G401.6 (cell line): ENCODE measurements at regions not wholly inside any gene's neighbourhood (a gene's known extent, or its start where the extent isn't known, plus 50 kb on each side); places are given as distances from the start of the nearest gene placed in this dataset.
"Not testable (repeated sequence)": the region's sequence is repeated elsewhere in the genome, so short reads cannot be mapped to it uniquely, and the experiment has no call there.

ENCODE experiments used
- FAIRE-seq: peaks from 2 replicates; lab custom pipeline; 2012; peaks lifted over from hg19 to GRCh38; lab: Jason Lieb, UNC

DNA sequence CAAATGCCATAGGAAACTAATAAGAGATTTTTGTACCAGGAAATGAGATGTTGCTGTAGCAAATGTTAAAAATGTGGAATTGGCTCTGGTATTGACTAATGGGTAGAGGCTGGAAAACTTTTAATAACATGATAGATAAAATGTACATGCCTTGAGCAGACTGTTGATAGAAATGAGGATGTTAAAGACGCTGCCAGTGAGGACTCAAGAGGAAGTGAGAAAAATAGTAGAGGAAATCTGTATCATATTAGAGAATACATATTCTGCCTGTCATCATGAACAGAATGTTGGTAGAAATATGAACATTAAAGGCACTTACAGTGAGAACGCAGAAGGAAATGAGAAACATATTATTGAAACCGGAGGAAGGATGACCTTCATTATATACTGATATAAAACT is 577.2 kb upstream of the HTR2C start:
- FAIRE-seq, result no peak

DNA sequence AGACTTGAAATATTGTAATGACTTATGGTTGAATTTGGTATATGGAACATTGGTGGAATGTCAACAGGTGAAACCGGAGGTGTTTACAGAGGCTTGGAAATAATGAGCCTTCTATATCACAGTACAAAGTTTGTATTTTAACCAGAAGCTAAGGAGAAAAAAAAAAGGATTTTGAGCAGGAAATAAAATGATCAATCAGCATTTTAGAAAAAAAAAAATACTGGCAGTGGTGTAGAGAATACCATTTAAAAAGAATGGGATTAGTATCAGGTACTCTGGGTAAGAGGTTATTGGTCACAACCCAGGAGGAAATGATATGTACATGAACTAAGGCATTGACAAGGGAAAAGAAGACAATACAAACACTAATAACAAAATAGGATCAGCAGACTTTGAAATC is 587.1 kb upstream of the HTR2C start:
- FAIRE-seq, result no peak

DNA sequence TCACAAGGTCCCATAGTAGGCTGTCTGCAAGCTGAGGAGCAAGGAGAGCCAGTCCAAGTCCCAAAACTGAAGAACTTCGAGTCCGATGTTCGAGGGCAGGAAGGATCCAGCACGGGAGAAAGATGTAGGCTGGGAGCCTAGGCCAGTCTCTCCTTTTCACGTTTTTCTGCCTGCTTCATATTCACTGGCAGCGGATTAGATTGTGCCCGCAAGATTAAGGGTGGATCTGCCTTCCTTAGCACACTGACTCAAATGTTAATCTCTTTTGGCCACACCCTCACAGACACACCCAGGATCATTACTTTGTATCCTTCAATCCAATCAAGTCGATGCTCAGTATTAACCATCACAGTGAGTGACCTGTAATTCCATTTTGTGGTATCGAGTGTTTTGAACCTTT is 592.2 kb upstream of the HTR2C start:
- FAIRE-seq, result not testable (repeated sequence)

DNA sequence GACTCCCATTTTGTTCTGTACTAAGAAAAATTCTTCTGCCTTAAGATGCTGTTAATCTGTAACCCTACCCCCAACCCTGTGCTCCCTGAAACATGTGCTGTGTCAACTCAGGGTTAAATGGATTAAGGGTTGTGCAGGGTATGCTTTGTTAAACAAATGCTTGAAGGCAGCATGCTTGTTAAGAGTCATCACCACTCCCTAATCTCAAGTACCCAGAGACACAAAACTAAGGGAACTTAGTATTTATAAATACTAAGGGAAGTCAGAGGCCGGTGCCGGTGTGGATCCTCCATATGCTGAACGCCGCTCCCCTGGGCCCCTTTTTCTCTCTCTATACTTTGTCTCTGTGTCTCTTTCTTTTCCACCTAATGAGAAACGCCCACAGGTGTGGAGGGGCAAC is 593.2 kb upstream of the HTR2C start:
- not testable (repeated sequence) for FAIRE-seq

- FAIRE-seq, result not testable (repeated sequence)
Measured at GRCh38 chrX:113988315-113988935, 595.5 kb upstream of the HTR2C start.

- no peak for FAIRE-seq
Measured at GRCh38 chrX:113986427-113986826, 597.5 kb upstream of the HTR2C start.

- no peak for FAIRE-seq
Measured at GRCh38 chrX:113982766-113983165, 601.1 kb upstream of the HTR2C start.

GRCh38 chrX:113980953-113981352 is 602.9 kb upstream of the HTR2C start:
- no peak for FAIRE-seq

- no peak for FAIRE-seq
Measured at GRCh38 chrX:113977887-113978286, 606.0 kb upstream of the HTR2C start.

DNA sequence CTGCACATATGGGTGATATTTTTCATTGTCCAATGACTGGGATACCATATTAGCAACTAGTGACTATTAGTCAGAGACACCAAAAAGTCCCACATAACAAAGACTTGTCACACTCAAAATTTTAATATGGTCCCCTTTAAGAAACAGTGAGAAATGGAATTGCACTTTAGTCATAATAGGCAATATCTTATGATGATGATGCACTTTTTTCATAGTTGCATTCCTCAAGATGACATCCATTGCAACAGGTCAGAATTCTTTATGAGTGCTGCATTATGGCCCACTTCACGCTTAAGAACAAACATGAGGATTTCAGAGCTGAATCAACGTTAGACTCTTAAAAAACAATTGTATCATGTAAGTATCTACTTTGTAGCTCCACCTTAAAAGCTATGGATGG is 608.4 kb upstream of the HTR2C start:
- FAIRE-seq, result no peak

GRCh38 chrX:113974881-113975280 is 609.0 kb upstream of the HTR2C start:
- no peak for FAIRE-seq

DNA sequence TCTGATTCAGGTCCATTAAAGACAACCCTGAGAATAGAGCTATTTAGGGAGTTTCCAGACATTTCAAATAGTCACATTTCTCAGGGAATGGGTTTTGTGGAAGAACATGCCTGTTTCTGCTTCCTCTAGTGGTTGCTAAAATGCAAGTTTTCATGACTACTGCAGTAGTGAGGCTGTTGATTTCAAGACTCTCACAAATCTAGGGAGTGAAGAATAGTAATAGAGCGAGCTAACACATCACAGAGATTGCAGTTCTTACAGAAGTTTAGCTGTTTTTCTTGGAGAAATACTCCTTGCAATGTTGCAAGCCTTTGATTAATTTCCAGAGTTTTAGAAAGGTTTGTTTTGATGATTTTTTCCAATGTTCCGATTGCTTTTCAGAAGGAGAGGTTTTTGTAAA is 610.2 kb upstream of the HTR2C start:
- FAIRE-seq, result no peak

GRCh38 chrX:113966791-113967190 is 617.1 kb upstream of the HTR2C start:
- FAIRE-seq, result no peak

- FAIRE-seq, result no peak
Measured at GRCh38 chrX:113962343-113962742, 621.5 kb upstream of the HTR2C start.

GRCh38 chrX:113959912-113960626 is 623.8 kb upstream of the HTR2C start:
- FAIRE-seq, result no peak

DNA sequence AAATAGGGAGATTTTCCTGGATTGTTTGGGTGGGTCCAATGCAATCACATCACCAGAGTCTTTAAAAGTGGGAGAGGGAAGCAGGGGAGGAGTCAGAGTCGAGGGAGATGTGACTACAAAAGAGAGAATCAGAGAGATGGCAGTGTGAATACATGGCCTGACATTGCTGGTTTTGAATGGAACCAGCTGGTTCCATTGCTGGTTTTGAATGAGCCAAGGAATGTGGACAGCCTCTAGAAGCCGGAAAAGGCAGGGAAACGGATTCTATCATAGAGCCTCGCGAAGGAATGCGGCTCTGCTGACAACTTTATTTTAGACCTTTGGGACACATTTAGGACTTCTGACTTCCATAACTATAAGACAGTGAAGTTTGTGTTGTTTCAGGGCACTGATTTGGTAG is 627.0 kb upstream of the HTR2C start:
- FAIRE-seq, result no peak

DNA sequence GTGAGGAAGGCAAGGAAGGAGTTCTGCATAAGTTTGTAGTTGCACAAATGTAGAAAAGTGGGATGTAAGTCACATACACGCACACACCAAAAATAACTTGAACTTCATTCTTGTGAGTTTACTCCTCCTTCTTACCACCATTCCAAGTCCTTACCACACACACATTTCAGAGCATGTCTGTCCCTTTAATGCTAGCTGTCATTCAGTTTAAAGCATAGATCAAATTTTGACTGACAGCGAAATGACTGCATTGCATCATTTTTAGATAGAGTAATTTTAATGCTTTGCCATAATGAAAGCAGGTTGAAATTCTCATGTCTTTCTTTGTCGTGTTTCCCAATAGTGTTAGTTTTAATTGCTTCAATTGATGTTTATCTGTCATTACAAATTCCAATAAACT is 629.6 kb upstream of the HTR2C start:
- no peak for FAIRE-seq

GRCh38 chrX:113950081-113950678 is 633.7 kb upstream of the HTR2C start:
- FAIRE-seq, result no peak

GRCh38 chrX:113947548-113947947 is 636.3 kb upstream of the HTR2C start:
- no peak for FAIRE-seq

- no peak for FAIRE-seq
Measured at GRCh38 chrX:113935518-113935917, 648.4 kb upstream of the HTR2C start.

GRCh38 chrX:113933931-113934330 is 650.0 kb upstream of the HTR2C start:
- FAIRE-seq, result no peak

- peak; percentile 92 for FAIRE-seq
Measured at GRCh38 chrX:113929004-113929403, 654.9 kb upstream of the HTR2C start.

- FAIRE-seq, result no peak
Measured at GRCh38 chrX:113920661-113921060, 663.2 kb upstream of the HTR2C start.

GRCh38 chrX:113919387-113919786 is 664.5 kb upstream of the HTR2C start:
- FAIRE-seq, result no peak
